H1 (cell line): ENCODE measurements at regions not wholly inside any gene's neighbourhood (a gene's known extent, or its start where the extent isn't known, plus 50 kb on each side); places are given as distances from the start of the nearest gene placed in this dataset.

ENCODE experiments used
- ATF3 ChIP-seq: IDR thresholded peaks from 2 replicates; pipeline ENCODE4 v1.6.1; 2011; ENCODE audit warnings: low read depth, mild to moderate bottlenecking, low read length; ENCODE audit not compliant: insufficient read depth
- CEBPB ChIP-seq: IDR thresholded peaks from 2 replicates; pipeline ENCODE4 v1.6.1; 2012; ENCODE audit warnings: low read depth, low read length
- KDM5A ChIP-seq: fragments of 200-600 bp; IDR thresholded peaks from 2 replicates; pipeline ENCODE4 v1.7.1; 2012; ENCODE audit warnings: mild to moderate bottlenecking, low read length, inconsistent platforms, mixed read lengths
- POLR2AphosphoS5 ChIP-seq: IDR thresholded peaks from 2 replicates; pipeline ENCODE4 v1.6.1; 2011; ENCODE audit warnings: low read depth, low read length

GRCh38 chr2:22902662-22903165 is 482.3 kb upstream of the KLHL29 start (continued):
- TF ChIP-seq ATF3: no peak
- TF ChIP-seq CEBPB: no peak
- no peak for TF ChIP-seq POLR2AphosphoS5
- no peak for TF ChIP-seq KDM5A
